HUES64 (cell line): ENCODE measurements at regions not wholly inside any gene's neighbourhood (a gene's known extent, or its start where the extent isn't known, plus 50 kb on each side); places are given as distances from the start of the nearest gene placed in this dataset.

Experiments used
- H3K27ac ChIP-seq: 2 replicates; pipeline ENCODE4 v1.7.0; 2013; ENCODE audit warnings: low read depth, low read length, inconsistent platforms
- H3K27me3 ChIP-seq: 2 replicates; pipeline ENCODE4 v1.6.1; 2013; ENCODE audit warnings: mild to moderate bottlenecking, low read length; ENCODE audit not compliant: insufficient read depth
- H3K36me3 ChIP-seq: 2 replicates; pipeline ENCODE4 v1.6.1; 2013; ENCODE audit warnings: mild to moderate bottlenecking, low read length; ENCODE audit not compliant: insufficient read depth
- H3K4me1 ChIP-seq: 2 replicates; pipeline ENCODE4 v1.6.1; 2013; ENCODE audit warnings: mild to moderate bottlenecking, low read length, moderate library complexity; ENCODE audit not compliant: insufficient read depth
- H3K4me3 ChIP-seq: 2 replicates; pipeline ENCODE4 v1.5.1; 2013; ENCODE audit warnings: mild to moderate bottlenecking, low read length, moderate library complexity
- H3K9ac ChIP-seq: 2 replicates; pipeline ENCODE4 v1.6.1; 2013; ENCODE audit warnings: mild to moderate bottlenecking, low read depth, low read length
- H3K9me3 ChIP-seq: 2 replicates; pipeline ENCODE4 v1.6.1; 2013; ENCODE audit warnings: low read depth, low read length; ENCODE audit not compliant: insufficient read depth
- WGBS: fragments of 150-250, 120-280 bp; methylation state at CpG from one replicate; pipeline ENCODE4 v1.1.7; 2013; ENCODE audit warnings: missing lambda C conversion rate; 5-methylcytosine and 5-hydroxymethylcytosine counted together

DNA sequence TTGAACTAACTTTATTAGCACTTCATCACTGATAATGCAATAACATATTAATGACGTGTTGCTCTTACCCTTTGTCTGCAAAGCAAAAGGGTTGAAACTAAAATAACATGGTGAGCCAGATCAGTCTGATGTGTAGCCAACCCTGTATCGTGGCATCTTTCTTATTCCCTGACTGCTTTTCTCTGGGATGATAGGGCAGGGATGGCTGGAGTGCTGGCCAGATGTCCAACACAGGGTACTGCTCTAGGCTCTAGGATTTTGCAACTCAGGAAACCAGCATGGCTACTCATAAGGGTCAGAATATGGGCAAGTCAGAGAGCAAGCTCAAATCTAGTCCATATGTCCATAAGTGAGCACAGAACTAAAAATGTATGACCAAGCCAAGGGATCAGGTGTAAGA, 129.1 kb downstream of the SLC17A6 start:
- WGBS, result 93% methylated on average over 2 of the region's 2 CpGs
- no peaks in the 10 kb centered on the region for H3K27me3 ChIP-seq
- no peaks in the 10 kb centered on the region for H3K36me3 ChIP-seq
- H3K9me3 ChIP-seq, result no peaks in the 10 kb centered on the region
- no peaks in the 10 kb centered on the region for H3K4me1 ChIP-seq
- H3K9ac ChIP-seq, result no peak overlapping the region
- no peak overlapping the region for H3K27ac ChIP-seq
- no peak overlapping the region for H3K4me3 ChIP-seq

DNA sequence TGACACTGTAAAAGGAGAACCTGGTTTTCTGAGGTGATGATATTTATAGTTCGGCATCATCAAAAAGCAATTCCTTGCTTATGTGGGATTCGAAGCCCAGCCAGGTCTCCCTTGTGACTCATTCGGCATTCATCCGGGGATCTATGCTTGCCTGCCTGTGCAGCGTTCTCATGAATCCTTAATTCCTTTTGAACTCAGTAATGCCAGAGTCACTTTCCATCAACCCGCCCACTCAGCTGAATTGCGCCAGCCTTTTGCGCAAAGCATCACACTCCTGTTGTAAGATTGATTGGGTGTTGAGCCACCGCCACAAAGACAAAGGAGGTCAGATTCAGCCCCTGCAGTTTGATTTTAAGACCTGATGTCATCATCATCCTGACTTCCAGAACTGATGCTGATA, 128.6 kb downstream of the SLC17A6 start:
- no peak overlapping the region for H3K9ac ChIP-seq
- no peak overlapping the region for H3K27ac ChIP-seq
- no peaks in the 10 kb centered on the region for H3K27me3 ChIP-seq
- H3K9me3 ChIP-seq, result no peaks in the 10 kb centered on the region
- H3K4me1 ChIP-seq, result no peaks in the 10 kb centered on the region
- no peaks in the 10 kb centered on the region for H3K36me3 ChIP-seq
- 92% methylated on average over 9 of the region's 9 CpGs for WGBS
- H3K4me3 ChIP-seq, result no peak overlapping the region

DNA sequence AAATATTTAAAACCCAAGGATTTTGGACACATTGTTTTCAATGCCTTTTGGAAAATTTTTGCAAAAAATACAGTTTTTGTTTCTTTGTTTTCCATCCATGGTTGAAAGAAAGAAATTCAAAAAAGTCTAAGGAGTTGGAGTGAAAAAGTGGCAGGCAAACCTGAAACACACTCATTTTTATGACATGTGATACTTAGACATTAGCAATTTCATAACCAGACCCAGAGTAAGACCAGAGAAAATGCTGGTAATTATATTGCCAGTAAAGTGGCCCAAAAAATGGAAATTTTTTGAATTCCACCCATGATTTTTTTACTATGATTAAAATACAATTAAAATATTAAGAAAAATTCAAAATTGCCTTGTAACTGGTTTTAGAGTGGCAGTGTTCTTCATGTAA, 128.2 kb downstream of the SLC17A6 start:
- Histone ChIP-seq H3K27ac (no peak overlapping the region), H3K36me3 (no peaks in the 10 kb centered on the region), H3K4me1 (no peaks in the 10 kb centered on the region), H3K4me3 (no peak overlapping the region), H3K9me3 (no peaks in the 10 kb centered on the region), H3K9ac (no peak overlapping the region), H3K27me3 (no peaks in the 10 kb centered on the region)

DNA sequence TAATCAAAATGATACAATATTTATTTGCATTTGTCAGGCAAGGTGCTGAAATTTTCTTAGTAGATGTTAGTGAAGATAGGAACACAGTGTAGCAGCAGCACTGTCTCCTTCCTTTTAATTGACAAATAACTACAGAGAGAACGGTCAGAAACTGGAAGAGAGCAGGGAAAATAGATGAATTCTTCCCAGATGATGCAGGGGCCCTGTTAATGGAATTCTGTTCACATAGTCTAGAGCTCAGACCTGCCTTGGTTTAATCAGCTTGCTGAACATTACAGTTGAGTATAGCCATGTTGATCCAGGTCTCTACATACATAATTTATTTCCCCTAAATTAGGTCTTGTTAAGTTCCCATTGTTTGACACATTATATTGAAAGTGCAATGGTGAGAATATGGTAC, 127.4 kb downstream of the SLC17A6 start:
- Histone ChIP-seq H3K4me3 (no peak overlapping the region), H3K27ac (no peak overlapping the region), H3K9ac (no peak overlapping the region), H3K36me3 (no peaks in the 10 kb centered on the region), H3K27me3 (no peaks in the 10 kb centered on the region), H3K9me3 (no peaks in the 10 kb centered on the region), H3K4me1 (no peaks in the 10 kb centered on the region)
- WGBS, result 88% methylated on average over 1 of the region's 1 CpG

DNA sequence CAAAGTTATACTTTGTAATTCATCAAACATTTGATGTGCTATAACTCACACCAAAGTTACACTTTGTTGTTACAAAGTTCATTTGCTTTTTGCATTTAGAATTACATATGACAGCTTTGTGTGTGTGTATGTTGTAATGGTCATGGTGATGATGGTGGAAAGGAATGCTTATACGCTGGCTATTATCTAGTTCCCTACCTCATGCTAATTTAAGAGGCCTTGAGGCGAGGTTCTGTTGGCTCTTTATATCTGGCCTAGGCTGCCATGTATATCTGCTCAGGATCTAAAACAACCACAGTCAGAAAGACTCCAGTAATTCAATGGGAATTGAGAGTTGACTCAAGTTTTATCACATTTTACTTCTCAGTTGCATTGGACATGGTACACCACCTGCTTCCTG, 123.4 kb downstream of the SLC17A6 start:
- H3K9ac ChIP-seq, result no peak overlapping the region
- no peak overlapping the region for H3K27ac ChIP-seq
- no peaks in the 10 kb centered on the region for H3K27me3 ChIP-seq
- 81% methylated on average over 2 of the region's 2 CpGs for WGBS
- H3K4me1 ChIP-seq, result no peaks in the 10 kb centered on the region
- H3K36me3 ChIP-seq, result no peaks in the 10 kb centered on the region
- no peaks in the 10 kb centered on the region for H3K9me3 ChIP-seq
- no peak overlapping the region for H3K4me3 ChIP-seq

DNA sequence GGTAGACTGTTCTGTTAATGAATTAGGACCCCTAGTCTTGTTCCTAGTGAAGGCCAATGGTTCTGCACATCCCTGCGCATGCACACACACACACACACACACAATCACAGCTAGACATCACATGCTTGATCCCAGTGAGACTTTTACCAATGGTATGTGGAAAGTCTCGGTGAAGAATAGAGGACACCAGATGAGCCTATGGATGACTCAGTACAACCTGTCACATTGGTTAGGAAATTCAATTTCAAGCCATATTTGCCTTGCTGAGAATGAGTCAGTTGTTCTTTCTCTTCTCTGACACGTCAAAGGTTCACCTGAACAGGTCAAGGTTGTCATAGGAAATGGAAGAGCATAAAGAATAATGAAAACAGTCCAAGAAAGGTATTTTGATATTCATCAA, 122.0 kb downstream of the SLC17A6 start:
- Histone ChIP-seq H3K9ac (no peak overlapping the region), H3K36me3 (no peaks in the 10 kb centered on the region), H3K27ac (no peak overlapping the region), H3K27me3 (no peaks in the 10 kb centered on the region), H3K9me3 (no peaks in the 10 kb centered on the region), H3K4me1 (no peaks in the 10 kb centered on the region), H3K4me3 (no peak overlapping the region)
- 100% methylated on average over 1 of the region's 3 CpGs for WGBS

DNA sequence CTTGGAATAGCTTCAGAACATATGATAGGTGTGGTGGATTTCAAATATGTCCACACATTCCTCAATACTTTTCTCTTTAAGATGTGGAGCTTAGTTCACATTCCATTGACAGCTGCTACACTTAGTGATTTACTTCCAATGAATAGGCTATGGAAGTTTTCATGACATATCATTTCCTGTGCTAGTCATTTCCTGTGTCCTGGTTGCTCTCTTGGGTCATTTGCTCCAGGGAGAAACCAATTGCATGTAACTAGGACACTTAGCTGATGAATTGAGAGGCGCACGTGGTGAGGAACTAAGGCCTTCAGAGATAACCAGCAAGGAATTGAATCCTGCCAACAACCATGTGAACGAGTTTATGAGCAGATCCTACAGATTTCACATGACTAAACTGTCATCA, 120.9 kb downstream of the SLC17A6 start:
- Histone ChIP-seq H3K9me3 (no peaks in the 10 kb centered on the region), H3K36me3 (no peaks in the 10 kb centered on the region), H3K4me1 (no peaks in the 10 kb centered on the region), H3K27ac (no peak overlapping the region), H3K4me3 (no peak overlapping the region), H3K9ac (no peak overlapping the region), H3K27me3 (no peaks in the 10 kb centered on the region)
- 91% methylated on average over 3 of the region's 3 CpGs for WGBS

DNA sequence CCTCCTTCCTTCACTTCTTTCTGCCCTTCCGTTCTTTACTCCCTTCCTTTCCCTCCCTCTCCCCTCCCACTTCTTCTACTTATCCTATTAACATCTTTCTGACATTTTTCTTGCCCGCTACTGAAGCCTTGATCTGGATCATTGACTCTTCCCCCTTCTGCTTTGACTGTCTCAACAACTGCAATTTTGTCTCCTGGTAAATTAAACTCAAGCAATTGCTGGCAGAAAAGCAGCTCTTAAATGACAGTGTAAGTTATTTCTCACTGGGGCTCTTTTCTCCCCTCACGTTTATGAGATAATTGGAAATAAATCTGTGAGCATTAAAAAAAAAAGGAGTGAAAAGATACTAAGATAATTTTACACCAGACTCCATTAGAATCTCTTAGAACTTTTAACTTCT, 120.0 kb downstream of the SLC17A6 start:
- no peak overlapping the region for H3K4me3 ChIP-seq
- no peaks in the 10 kb centered on the region for H3K27me3 ChIP-seq
- no peak overlapping the region for H3K27ac ChIP-seq
- WGBS, result 86% methylated on average over 2 of the region's 3 CpGs
- no peaks in the 10 kb centered on the region for H3K4me1 ChIP-seq
- no peaks in the 10 kb centered on the region for H3K9me3 ChIP-seq
- no peak overlapping the region for H3K9ac ChIP-seq
- no peaks in the 10 kb centered on the region for H3K36me3 ChIP-seq

DNA sequence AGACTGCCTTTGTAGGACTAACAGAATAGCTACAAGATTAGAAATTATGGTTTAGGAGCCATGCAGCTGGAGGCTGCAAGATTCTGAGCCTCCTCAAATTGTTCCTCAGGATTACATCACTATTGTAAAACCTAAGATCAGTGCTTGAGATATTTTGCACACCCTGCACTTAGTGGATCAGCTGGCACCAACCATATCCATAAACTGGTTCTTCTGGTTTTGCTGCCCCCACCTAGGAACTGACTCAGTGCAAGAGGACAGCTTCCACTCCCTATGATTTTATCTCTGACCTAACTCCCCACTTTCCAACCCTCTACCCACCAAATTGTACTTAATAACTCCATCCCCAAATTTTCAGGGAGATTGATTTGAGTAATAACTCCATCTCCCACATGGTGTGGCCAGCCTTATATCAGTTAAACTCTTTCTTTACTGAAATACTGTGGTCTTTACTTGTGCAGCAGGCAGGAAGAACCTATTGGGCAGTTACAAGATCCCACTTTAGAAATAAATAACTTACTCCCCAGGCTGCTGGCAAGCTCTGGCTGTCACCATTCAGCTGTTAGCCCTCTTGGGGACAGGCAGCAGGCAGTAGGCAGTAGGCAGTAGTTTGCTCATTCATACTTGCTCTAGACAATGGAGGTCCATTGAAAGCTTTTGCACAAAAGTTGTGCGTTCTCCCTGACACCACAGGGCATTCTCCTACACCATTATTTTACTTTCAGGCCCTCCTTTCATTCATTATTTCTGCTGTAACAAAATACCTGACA, 119.0 kb downstream of the SLC17A6 start:
- WGBS, result 87% methylated on average over 1 of the region's 1 CpG
- H3K27ac ChIP-seq, result no peak overlapping the region
- H3K27me3 ChIP-seq, result no peaks in the 10 kb centered on the region
- H3K36me3 ChIP-seq, result no peaks in the 10 kb centered on the region
- no peaks in the 10 kb centered on the region for H3K4me1 ChIP-seq
- no peak overlapping the region for H3K9ac ChIP-seq
- H3K4me3 ChIP-seq, result no peak overlapping the region
- H3K9me3 ChIP-seq, result no peaks in the 10 kb centered on the region

DNA sequence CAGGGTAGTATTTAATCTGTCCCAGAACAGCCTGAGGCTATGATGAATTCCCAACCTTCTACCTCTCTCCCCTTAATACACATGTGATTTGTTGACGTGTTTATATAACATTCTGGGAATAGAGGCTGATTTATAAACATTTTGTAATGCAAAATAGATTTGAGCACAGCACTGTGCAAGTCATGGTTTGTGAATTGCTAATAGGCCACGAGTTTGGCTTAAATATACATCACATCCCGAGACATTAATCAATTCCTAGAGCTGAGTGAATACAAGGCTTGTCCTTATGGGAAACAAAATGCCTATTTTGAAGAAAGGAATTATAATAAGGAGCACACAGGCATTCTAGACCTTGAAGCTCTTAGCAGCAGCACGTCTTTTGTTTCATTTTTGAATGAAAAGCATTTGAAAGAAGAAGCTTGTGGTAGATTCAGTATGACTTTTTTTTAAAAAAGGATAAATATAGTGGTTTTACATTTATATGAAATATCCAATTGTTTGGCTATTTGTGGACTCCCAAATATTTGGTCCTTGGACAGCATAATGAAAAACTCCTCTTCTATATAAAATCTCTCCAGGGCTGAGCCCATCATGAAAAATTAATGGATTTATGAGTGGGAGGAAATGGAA, 116.4 kb downstream of the SLC17A6 start:
- WGBS, result 82% methylated on average over 4 of the region's 4 CpGs
- H3K27ac ChIP-seq, result no peak overlapping the region
- no peaks in the 10 kb centered on the region for H3K27me3 ChIP-seq
- no peaks in the 10 kb centered on the region; the same call in 1 of the 2 replicates for H3K4me1 ChIP-seq
- no peak overlapping the region for H3K4me3 ChIP-seq
- no peaks in the 10 kb centered on the region for H3K36me3 ChIP-seq
- no peaks in the 10 kb centered on the region for H3K9me3 ChIP-seq
- H3K9ac ChIP-seq, result no peak overlapping the region

DNA sequence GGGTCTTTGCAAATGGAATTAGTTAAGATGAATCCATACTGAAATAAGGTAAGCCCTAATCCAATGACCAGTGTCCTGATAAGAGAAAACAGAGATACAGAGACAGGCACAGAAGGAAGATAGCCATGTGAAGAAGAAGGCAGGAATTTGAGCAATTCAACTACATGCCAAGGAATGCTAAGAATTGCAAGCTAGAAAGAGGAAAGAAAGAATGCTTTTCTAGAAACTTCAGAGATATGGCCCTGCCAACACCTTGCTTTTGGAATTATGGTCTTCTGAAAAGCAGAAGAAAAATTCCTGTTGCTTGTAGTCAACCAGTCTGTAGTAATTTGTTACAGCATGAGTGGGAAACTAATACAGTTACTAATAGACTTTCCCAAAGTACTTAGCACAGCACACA, 111.3 kb downstream of the SLC17A6 start:
- Histone ChIP-seq H3K27ac (no peak overlapping the region), H3K27me3 (peaks cover 9% of the 10 kb centered on the region), H3K4me1 (no peaks in the 10 kb centered on the region; the same call in 1 of the 2 replicates), H3K4me3 (no peak overlapping the region), H3K9ac (no peak overlapping the region), H3K36me3 (no peaks in the 10 kb centered on the region), H3K9me3 (no peaks in the 10 kb centered on the region)
